HK-2 (cell line): ENCODE measurements at regions not wholly inside any gene's neighbourhood (a gene's known extent, or its start where the extent isn't known, plus 50 kb on each side); places are given as distances from the start of the nearest gene placed in this dataset.
"Not testable (repeated sequence)": the region's sequence is repeated elsewhere in the genome, so short reads cannot be mapped to it uniquely, and the experiment has no call there.

Source experiments
- DNase-seq: peaks from one replicate; pipeline ENCODE4 v3.0.0-alpha.2; 2018; ENCODE audit not compliant: unreplicated experiment

DNA sequence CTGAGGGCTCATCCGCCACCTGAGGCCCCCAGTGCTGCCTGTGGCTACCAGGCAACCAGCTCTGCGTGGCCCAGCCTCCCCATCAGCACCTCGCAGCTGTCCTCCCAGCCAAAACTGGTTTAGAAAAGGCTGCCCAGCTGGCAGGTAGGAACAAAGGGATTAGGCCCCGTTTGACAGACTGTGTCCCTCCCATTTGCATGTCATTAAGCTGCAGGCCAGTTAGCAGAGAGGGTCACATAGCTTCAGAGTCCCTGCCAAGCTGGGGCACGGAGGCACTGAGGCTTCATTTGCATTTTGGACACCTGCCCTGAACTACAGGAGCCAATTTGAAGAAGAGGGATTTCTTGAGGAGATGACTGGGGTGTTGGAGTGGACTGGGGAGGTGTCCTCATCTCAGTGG, 177.9 kb downstream of the TLE3 start:
- no peak for DNase-seq

DNA sequence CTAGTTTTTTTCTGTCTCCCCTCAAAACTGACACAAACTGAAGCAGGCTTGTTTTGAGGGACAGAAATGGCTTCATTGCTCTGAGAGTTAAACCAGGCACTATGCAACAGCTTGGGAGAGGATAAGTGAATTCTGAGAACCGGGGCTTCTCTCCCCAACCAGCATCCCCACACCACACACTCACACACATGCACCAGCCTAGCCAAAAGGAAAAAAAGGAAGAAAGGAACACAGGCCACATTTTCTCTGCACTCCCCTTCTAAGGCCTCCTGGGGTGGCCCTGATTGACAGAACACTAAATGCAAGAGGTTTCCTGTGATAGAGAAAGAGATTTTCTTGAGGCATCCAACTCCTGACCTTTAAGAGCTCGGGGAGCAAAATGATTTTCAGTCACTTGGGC, 177.5 kb downstream of the TLE3 start:
- no peak for DNase-seq

DNA sequence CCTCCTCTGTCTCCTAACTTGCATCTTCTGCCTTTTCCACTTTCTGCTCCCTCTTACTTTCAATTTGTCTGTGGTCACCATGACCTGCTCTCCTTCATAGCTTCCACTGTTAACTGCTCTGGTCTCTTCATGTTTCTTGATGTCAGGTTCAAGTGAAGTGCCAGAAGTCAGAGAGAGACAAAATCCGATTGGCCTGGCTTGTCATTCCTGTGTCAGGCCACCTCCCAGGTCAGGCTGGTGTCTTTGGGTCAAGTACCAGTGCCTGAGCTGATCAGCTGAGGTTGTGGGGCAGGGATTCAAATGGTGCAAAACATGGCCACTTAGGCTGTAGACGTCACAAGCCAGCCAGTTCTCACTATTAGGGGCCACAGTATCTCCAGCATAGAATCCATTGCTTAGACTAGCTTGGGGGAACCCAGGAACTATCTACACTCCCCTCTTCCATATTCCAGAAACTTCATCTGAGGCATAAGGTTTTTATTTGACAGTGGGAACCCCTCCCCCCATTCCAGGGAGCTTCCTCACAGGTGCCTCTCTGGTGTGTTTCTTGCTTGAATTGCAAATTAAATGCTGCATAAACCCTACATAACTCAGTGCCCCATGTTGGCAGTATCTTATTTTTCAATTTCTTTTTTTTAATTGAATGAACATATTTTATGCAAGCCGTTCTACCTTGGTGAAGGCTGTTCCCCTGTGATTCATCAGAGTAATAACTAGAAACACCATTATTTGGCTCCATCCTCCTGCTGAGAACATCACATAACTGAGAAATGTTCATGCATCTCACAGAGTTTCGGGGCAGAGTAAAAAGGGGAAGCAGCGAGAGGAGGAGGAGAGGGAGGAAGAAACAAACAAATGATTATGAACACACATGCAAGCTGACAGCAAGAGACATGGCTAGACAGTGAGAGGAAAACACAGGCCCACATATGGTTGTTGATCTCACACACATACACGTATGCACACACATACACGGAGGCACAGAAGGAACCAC, 175.8 kb downstream of the TLE3 start:
- DNase-seq, result no peak

DNA sequence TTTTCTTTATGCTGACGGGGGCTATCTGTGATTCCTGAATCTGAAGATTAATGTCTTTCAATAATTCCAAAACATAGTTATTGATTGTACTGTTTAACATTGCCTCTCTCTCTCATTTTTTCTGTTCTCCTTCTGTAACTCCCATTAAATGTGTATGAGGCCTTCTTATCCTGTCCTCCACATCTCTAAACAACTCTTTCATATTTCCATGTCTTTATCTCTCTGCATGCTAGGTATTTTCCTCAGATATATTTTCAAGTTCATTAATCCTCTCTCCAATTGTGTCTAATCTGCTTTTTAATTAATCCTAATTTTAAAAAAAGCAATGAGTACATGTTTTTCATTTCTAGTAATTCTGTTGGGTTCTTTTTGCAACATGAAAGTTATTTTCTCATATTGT, 173.2 kb downstream of the TLE3 start:
- DNase-seq, result no peak

DNA sequence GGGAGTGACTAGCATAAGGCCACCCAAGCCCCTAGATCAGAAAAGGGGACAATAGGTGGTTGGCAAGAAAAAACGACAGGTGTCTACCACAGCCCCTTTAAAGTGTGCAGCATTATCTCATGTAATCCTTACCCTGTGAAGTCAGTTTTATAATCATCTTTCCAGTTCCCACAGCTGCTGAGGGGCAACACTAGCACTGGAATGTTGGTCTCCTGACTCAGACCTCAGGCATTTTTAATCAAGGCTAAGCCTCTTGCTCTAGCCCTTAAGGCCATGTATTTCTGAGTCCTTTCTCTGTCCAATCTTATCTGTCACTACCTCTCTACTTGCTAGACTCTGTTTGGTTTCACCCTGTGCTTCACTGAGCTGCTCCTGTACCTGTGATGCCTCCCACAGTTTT, 171.7 kb downstream of the TLE3 start:
- no peak for DNase-seq

DNA sequence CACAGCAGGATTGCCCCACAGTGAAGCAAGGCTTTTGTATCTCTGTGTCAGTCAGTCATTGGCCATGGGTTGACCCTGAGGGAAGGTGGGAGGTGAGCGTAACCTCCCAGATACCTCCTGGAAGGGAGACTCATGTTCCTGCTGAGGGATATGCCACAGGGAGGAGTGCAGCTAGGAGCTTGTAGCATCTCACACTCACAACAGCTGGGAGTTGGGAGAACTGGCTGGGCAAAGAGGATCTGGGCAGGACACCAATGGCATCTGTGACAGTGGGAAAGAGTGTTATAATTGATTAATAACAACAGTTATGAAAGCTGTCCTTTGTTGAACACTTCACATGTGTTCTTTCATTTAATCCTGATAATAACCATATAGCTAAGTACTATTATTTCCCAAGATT, 171.0 kb downstream of the TLE3 start:
- DNase-seq, result no peak

DNA sequence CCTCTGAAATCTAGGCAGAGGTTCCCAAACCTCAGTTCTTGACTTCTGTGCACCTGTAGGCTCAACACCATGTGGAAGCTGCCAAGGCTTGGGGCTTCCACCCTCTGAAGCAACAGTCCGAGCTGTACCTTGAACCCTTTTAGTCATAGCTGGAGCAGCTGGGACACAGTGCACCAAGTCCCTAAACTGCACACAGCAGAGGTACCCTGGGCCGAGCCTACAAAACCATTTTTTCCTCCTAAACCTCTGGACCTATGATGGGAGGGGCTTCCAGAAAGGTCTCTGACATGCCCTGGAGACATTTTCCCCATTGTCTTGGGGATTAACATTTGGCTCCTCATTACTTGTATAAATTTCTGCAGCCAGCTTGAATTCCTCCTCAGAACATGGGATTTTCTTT, 168.8 kb downstream of the TLE3 start:
- DNase-seq, result not testable (repeated sequence)

DNA sequence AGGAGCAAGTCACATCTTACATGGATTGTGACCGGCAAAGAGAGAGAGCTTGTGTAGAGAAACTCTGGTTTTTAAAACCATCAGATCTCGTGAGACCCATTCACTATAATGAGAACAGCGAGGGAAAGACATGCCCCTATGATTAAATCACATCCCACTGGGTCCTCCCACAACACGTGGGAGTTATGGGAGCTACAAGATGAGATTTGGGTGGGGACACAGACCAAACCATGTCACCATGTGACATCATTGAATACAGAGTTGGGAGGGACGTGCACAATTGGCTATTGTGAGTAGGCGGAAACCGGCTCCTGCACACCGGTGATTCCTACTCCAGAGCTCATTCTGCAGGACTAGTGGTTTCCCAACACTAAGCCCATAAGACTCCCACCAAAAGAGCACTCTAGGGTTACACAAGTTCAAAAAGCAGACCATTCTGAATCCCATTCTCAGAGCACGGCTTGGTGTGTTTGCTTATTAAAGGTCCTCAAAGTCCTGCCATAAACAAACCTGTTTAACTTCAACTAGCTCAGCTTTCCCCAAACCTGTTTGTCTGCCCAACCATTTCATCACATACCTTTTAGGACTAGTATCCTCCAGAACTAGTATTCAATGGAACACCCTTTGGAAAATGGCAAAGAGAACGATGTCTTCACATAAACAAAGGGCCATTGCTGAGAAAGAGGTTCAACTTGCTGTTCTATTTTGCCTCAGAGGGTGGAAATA, 167.6 kb downstream of the TLE3 start:
- DNase-seq, result no peak

DNA sequence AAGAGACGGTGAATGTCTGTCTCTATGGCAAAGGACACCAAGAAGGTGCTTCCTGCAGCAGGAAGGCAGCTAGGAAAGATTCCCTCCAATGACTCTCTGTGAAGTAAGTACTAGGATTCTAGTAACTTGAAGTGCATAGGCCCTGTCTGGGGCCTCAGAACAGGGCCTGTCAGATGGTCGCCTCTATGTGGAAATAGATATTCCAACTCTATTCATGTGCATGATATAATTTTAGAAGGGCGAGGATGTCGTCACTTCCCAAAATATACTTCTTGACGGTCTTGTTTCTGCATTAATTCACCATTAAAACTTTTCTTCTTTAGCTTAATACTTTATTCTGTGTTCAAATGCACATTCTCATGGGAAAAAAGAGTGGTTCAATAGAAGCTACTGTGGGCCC, 167.0 kb downstream of the TLE3 start:
- DNase-seq, result no peak

DNA sequence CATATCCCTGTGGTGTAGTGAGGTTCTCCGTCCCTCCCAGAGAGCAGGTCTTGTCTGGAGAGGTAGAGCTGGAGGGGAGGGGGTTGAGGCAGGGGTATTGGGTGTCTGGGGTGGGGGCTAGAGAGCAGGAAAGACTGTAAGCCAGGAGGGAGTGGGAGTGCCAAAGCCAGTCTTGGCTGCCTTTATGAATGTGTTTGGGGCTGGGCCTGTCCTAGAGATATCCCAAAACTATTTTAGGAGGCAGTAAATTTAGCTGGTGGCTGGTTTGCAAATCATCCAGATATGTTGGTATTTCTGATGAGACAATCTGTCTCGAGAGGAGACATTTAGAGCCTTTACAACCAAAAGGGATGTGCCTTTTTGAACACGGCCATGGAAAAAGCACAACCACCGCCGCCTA, 166.6 kb downstream of the TLE3 start:
- no peak for DNase-seq

DNA sequence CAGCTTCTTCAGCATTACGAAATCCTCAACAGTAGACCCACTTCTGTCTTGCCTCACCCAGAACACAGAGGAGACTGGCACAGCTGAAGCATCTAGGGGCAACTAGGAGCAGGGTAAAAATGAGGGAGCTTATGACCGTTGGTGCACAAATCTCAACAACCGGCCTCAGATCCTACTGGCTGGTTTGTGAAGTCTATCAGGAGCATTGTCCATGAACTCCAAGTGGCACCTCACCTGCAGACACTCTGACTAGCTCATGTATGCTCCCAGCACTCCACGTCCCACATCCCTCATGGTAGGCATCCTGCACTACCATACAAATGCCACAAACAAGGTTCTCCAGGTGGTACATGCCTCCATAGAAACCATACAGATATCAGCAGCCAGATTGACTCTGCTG, 163.1 kb downstream of the TLE3 start:
- no peak for DNase-seq

DNA sequence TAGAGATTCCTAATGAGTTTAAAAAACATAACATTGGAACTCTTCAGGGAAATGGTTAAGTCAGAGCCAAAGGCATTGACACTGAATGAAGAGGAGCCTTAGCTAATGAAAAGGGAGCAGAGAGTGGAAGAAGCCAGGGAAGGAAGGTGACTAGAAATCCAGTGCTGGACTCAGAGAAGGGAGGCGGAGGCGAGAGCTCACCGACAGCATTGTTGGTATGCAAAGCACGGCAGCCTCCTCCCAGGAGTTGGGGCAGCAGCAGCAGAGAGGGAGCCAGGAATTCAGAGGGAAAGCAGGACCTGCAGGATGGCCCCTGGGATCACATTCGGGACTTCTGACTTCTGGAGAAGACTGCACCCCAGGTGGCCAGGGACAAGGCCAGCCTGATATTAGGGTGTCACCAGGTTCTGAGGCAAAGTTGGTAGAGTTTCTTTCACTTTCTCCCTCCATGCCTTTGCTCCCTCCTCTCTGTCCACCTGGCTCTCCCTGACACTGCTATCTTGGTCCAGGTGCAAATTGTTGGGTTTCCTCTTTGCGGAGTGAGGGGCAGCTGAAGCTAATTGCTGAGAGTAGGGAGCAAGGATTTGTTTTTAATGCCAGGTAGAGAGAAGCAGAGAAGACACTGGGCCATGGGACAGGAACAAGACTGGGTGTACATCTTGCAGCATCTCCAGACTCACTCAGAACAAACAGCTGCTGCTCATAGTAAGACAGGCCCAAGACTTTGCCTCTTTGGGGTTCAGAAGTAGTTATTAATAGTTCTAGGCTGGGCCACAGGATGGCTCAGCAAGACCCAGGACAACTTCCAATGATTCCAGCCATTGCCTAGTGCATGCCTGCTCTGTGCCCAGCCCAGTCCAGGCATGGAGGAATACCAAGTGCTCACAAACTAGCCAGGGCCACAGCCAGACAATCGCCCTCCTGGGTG, 157.9 kb downstream of the TLE3 start:
- DNase-seq, result no peak

DNA sequence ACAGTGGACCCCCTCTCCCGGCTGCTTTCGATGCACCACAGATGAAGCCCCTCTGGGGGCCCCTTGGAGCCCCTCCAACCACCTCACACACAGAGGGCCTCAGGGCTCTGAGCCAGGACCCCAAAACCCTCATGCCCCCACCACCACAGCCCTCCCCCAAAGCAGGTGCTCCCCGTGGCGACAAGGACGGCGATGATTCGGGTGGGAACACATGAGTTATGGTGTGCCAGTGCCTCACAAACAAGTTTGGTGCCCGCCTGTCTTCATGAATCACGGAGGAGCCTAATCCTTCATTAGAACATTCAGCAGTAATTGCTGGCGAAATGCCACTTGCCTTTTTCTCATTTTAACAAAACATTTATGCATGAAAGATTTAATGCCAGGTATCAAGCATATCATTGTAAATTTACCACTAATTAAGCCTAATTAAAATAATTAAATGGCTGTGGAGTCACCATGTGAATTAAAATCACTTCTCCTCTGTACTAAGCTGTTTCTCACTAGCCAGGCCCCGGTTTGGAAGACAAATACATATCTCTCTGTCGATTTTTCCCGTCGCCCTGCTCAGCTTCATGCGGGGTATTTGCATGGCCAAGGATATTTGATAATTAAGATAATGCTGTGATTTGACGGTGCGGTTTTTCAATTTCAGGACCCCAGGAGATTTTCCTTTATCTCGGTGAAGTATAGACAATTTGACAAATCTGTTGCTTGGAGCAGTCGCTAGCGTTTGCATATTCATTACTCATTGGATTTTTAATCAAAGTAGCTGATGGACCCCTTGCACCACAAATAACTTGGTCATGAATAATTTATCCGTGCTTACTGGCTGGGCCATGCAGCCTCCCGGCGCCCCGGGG, 157.0 kb downstream of the TLE3 start:
- DNase-seq, result no peak

DNA sequence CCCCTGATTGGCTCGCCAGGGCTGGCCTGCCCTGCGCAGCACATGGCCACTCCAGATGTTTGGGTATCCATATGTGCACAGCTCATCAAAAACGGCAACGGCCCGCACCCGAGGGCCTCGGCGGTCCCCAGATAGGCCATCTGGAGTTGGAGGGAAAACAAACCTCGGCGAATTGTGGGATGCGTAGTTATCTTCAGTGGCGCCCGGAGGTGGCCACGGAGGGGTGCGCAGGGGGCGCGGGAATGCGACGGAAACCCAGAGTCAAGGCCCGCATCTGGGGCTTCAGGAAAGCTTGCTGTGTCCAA, 156.5 kb downstream of the TLE3 start:
- DNase-seq, result no peak

DNA sequence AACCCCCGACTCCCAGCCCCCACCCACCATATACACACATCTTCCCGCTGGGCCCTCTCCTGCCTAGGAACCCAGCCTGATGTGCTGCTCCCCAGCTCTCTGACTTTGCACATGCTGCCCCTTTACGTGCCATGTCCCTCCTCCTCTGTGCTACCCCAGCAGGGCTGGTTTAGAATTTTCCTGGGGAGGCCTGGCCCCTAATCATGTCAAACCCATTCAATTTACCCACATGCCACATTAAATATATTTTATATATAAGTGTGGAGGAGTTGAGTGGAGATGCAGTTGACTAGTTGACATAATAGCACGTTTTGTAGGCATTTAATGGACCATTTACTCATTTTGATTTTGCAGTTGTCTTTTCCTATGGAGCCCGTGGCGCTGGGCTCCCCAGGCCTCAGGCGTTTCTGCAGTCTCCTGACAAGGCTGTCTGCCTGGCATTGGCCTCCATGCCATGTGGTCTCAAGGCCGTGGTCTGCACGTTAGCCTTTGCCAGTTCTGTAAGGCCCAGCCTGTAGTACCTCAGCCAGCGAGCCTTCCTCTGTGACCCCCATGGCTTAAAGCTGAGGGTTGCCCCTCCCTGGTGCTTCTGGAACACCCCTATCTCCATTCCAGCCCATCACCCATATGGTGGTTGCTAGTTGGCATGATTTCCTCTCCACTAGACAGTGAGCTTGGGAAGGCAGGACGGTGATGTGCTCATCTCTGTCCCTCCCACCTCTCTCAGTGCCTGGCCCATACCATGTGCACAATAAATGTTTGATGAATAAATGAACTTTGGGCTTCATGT, 155.8 kb downstream of the TLE3 start:
- DNase-seq, result no peak

DNA sequence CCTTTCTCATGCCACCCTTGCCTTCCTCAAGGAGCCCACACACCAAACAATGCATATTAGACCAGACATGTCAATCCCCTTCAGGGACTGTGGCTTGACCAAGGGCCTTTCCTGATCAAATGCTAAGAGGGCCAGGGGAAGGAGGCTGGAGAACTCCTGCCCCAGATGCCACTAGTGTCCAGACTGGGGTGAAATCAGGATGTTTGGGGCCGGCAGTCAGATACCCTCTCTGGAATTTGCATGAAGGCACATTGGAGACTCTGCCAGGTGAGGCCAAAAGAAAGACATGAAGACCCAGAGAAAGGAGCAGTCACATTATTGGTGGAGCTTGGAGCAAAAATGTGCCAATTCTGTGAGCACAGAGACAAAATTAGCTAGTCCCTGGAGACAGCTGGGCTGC, 154.1 kb downstream of the TLE3 start:
- DNase-seq, result no peak

DNA sequence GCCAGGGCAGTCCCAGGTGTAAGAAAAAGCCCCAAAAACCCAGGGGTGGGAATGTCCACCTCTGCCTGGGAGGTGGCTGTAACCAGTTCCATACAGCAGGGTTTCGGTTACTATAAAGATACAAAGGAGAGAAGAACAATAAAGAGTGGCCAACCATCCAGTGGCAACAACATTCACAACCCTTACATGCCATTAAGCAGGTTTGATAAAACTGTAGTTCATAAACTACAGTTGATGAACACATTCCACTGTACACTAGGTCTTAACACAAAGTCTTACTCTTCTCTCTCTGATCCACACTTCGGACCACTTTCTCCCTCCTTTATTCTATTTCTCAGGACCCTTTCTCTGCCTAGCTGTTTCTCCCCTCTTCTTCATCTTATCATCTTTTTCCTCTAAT, 152.0 kb downstream of the TLE3 start:
- DNase-seq, result no peak

DNA sequence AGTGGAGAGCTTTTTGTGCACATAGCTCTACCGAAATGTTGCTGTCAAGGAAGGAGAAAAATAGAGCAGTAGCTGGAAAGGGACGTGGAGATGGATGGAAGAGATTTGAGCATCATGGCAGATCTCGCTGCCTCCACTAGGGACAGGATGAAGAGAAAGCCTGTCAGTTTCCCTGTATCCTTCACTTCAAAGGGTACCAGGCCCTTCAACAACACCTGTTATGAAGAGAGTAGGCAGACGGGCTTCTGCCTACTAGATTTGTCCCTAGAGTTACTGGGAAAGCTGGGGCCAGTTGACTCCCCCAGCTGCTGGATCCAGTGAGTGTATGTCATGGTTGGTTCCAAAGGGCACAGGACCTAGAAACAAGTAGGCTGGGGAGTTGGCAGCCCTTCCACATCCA, 150.8 kb downstream of the TLE3 start:
- DNase-seq, result no peak

DNA sequence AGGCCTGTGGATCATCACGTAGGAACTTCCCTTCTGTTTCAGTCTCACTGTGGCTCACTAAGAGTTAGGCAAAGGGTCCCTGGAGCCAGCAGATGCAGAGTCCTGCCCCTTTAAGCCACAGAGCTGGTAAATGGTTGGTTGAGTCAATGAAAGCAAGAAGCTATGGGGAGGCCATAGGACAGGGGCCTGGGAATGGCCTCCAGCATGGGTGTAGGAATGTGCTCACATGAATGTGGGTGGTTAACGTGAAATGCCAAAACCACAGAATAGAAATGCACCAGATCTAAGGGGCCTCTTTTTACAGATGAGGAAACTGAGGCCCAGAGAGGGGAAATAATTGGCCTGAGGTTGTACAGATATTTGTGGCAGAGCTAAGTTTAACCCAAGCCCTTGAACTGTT, 150.3 kb downstream of the TLE3 start:
- DNase-seq, result no peak

DNA sequence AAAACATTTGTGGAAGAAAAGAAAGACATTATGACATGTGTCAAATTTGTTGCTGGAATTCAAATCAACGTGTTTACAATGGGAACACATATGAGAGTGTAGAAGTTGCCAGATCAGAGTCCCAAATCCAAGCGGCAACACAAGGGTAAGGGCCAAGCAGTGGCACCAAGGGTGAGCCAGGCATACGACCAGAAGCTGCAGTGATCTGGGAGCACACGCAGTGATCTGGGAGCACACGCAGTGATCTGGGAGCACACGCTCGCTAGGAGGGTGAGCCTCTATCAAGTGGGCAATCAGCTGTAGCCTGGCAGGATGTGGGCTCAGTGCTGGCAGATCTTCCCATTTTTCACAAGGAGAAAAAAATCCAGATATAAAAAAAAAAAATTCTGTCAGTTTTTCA, 148.2 kb downstream of the TLE3 start:
- no peak for DNase-seq
